NCI-H345 treated with DMSO at 0.1 percent for 48 hours (cell line): ENCODE measurements at regions not wholly inside any gene's neighbourhood (a gene's known extent, or its start where the extent isn't known, plus 50 kb on each side); places are given as distances from the start of the nearest gene placed in this dataset.

Experiments used
- DNase-seq: peaks from one replicate; lab custom pipeline; 2025; ENCODE audit not compliant: unreplicated experiment; lab: John Stamatoyannopoulos, UW

- no peak for DNase-seq
These were observed 382.2 kb downstream of the FUT8 start for GRCh38 chr14:65794674-65795279.

GRCh38 chr14:65798216-65798615 is 385.7 kb downstream of the FUT8 start:
- DNase-seq, result no peak

GRCh38 chr14:65800694-65801093 is 388.2 kb downstream of the FUT8 start:
- DNase-seq, result no peak

DNA sequence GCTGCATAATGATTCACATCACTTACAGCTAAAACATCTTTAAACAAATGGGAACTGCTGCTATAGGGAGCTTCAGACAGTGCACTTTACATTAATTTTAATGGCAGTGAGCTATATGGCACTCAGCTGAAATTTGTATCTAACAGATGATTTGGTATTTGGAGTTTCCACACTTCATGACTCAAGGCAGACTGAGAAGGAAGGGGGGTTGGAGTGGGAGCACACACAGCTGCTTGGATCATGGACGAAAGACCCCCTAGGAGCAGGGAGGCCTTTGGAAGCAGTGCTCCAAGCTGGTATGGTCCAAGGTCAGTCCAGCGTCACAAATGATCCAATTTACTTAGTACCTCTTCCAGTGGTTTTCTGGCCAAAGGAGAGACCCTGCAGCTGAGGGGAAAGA is 389.7 kb downstream of the FUT8 start:
- DNase-seq, result no peak

- no peak for DNase-seq
These were observed 391.4 kb downstream of the FUT8 start for GRCh38 chr14:65803885-65804284.

DNA sequence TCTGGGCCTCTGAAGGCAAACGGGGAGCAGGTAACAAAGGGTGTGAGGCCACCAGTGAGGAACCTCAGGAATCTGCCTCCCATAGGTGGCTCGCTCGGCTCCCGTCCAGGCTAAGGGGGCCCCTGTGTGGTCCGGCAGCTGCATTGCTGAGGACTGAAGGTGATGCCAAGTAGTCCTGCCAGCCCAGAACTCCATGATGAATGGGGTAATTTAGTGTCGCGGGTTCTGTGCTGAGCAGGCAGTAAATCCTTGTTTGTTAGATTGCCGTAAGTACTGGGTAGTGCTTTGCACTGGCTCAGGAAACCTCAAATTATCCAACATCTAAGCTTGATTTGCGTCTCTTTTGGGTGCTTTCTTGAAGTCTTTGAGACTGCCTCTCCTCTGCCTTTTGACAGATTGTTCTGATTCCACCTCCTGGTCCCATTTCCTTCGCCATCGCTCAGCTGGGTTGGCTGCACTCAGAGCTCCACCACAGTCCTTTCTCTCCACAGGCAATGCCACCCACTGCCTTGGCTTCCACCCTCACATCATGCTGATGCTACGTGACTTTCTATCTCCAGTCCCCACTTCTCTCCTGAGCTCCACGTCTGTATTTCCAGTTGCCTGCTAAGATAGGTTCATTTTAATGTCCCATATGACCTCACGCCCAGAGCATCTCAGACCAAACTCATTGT is 392.0 kb downstream of the FUT8 start:
- no peak for DNase-seq

DNA sequence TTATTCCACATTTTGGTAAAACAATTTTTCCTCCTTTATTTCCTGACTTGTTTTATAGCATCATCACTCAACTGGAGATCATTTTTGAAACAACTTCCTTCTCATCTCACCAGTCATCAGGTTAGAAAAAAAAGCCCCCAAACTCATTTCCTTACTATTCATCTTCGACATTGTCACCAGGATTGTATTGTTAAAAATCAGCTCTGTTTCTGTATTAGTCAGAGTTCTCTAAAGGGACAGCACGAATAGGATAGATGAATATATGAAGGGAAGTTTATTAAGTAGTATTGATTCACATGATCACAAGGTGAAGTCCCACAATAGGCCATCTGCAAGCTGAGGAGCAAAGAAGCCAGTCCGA is 392.6 kb downstream of the FUT8 start:
- DNase-seq, result no peak

DNA sequence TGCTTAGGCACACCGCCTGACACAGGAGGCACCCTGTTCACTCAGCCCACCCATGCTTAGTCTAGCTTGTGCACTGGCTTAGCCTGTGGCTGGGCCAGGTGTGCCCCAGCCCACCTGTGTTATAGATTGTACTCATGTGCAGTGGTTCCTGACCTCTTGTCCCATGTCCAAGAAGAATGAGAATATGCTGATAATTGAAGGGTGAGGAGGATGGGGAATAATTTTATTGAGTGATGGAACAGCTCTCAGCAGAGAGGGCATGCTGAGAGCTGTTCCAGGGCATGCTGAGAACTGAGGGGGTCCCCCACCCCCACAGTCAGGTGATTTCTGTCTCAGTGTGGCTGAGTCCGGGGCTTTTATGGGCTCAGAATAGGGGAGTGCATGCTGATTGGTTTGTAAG is 395.9 kb downstream of the FUT8 start:
- no peak for DNase-seq

DNA sequence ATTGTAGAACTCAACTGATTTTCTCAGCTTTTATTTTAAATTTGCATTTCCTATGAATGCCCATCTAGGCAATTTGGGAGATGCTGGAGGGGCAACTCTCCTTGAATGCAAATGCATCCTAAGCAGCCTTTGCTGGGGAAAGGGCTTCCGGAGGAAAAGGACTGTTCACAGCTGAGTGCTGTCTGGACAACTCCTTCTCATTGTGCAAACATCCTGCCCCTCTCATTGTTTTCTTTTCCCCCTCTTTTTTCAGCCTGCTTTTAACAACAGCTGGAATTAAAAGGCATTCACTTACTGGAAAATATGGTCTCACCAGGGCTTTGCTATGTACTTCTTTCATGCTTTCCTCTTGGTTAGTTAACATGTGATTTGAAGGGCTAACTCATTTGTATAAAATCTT is 397.8 kb downstream of the FUT8 start:
- peak; percentile 25 for DNase-seq

- no peak for DNase-seq
These were observed 401.3 kb downstream of the FUT8 start for GRCh38 chr14:65813760-65814384.

- no peak for DNase-seq
These were observed 402.6 kb downstream of the FUT8 start for GRCh38 chr14:65815127-65815526.

DNA sequence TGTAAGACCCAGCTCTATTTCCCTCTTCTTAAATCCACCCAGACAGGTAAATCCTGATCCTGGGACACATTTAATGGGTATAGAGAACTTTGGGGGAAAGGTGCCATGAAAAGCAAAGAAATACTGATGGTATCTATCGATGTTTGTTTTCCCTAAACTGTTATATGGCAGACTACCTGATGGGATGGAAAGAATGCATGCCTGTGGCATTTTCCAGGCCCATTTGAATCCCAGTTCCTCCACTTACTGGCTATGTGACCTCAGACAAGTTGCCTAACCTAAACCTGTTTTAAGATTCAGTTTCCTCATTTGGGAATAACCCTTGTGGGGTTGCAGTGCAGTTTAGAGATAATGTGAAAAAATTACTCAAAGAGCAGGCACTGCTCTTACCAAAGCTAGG is 404.5 kb downstream of the FUT8 start:
- no peak for DNase-seq

DNA sequence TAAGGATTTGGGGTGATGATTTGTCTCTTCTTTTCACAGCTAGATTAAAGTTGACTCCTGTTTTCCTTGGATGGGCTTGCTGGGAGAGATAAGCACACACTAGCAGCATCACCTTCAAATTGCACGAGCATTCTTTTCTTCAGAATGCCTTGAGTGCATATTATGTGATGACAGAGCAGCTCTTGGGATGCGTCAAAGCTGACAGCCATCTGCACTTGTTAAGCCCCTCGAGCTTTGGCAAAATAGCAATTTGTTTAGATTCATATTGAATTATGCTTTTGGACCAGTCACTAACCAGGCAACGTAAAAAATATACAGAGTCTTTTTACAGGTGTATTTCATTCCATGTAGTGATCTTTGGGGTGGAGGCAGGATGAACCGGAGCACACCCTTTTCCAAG is 407.0 kb downstream of the FUT8 start:
- no peak for DNase-seq

DNA sequence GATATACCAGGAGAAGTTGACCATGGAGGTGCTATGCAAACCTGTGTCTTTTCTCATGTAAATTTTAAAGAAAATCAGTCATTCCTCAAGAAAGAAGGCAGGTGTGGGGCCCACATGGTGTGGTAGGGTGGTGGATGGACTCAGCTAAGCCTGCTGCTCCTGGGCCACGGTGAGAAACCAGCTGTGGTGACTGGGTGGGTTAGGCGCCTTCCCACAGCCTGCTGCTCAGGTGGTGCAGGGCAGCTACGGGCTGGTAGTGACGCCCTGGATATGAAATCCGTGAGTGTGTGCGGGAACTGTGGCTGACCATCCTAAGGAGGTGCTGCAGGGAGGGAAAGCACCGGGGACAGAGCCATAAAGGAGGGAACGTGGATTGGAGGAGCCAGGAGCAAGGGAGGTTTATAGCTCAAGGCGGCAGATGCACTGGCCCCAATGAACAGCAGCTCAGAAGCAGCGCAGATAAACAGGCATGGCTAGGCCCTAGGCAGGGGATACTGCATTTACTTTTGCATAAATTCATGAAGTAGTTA is 408.8 kb downstream of the FUT8 start:
- DNase-seq, result no peak

DNA sequence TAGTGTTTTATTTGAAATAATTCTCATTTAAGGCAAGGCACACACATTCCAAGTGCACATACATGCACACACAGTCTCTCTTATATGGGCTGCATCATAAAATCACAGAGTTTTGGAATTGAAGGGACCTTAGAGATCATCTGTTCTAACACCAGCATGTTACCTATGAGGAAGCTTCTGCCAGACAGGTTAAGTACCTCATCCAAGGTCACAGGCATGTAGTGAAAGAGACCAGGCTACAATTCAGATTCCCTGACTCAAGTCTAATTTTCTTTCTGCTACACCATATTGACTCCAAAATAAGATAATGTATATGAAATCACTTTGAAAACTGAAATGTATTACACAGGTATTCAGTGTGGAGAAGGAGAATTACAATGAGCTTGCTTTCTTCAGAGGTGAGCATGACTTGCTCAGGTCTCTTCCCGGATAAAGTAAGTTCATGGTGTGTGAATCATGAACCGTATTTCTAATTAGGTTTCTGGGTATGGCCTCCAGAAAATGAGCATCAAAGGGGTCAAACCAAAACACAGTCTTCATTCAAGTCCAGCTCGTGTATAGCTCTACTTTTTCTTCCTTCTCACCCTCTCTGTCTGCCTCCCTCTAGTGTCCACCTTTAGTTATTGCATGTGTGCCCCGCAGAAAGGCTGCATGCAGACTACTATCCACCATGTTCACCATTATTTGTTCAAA is 411.9 kb downstream of the FUT8 start:
- peak; percentile 61 for DNase-seq

- DNase-seq, result no peak
These were observed 412.4 kb downstream of the FUT8 start for GRCh38 chr14:65824978-65825299.

- no peak for DNase-seq
These were observed 414.4 kb downstream of the FUT8 start for GRCh38 chr14:65826946-65827345.

GRCh38 chr14:65827520-65827919 is 415.0 kb downstream of the FUT8 start:
- no peak for DNase-seq

- DNase-seq, result no peak
These were observed 415.9 kb downstream of the FUT8 start for GRCh38 chr14:65828396-65828795.

DNA sequence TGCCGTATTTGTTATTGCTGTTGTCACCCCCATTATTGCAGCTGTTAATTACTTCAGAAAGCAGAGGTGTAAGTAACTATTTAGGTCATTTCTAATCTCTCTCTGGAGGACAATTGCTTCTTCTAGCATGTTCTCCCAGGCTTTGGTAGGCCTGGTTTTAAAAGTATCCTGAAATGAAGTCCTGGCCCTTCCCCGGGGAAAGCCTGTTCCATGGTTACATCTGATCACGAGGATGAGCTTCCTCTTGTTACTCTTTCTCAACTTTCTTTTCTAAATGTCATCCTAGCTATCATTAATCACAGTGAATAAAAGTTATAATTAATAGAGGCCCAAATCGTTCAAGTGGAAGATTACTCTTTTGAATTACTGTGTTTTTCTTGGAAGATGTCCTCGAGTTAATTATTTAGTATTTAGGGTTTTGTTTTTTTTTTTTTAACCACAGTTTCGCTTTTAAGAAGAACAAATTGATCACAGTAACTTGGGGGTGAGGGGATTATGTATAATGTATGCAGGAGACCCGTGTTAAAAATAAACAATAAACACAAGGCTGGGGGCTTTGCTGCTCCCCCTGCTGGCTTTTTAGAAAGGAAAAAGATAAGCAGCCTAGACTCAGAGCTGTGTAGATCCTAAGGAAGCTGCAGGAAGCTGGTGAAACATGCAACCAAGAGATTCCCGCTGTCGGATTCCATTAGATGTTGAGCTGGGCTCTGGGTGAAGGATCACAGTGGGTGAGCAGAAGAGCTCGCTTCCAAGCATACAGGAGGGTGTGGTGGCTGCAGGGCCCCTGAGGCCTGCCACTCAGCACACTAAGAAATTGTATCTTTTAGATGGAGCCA is 420.1 kb downstream of the FUT8 start:
- DNase-seq, result no peak

GRCh38 chr14:65833267-65833880 is 420.8 kb downstream of the FUT8 start:
- no peak for DNase-seq
